ENCODE measurements at regions not wholly inside any gene's neighbourhood (a gene's known extent, or its start where the extent isn't known, plus 50 kb on each side); places are given as distances from the start of the nearest gene placed in this dataset.
A peak's percentile ranks its signal among the peaks of the same experiment; 100 is the strongest.

DNA sequence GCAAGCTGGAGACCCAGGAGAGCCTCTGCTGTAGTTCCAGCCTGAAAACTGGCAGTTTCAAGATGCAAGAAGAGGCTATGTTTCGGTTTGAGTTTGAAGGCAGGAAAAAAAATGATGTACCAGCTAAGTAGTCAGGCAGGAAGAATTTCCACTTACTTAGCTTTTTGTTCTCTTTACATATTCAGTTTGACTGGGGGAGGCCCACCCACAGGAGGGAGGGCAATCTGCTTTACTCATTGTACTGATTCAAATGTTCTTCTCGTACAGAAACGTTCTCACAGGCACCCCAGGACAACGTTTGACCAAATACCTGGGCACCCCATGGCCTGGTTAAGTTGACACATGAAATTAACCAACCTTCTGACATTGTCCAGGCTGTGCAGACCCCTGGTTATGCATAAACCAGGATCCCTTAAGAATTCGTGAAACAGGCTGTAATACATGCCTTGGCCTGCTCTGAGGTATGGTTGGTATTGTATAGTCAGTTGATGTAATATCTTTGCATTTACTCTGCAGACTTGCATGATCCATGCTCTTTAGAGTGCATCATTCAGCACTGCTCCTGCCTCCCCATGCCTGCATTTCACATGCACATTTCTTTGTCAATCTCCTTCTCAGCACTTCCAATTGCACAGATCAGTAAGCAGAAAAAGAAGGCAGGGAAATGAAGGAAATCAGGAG, 687.1 kb downstream of the TAF11L14 start:
- H3K79me1 ChIP-seq (ENCODE audit: low read depth, low read length), result no peaks in the 10 kb centered on the region
- H3K23ac ChIP-seq (ENCODE audit: insufficient read length), result no peak overlapping the region
- no peak overlapping the region for H3K4ac ChIP-seq (replicated peaks; ENCODE audit: insufficient read length, low read depth, low read length)
- no peaks in the 10 kb centered on the region for H3K36me3 ChIP-seq (ENCODE audit: control insufficient read depth in 2 of 4, insufficient read depth in 4 of 4, low read length in 3 of 4)
- H3K79me2 ChIP-seq (ENCODE audit: control insufficient read depth in 1 of 2, insufficient read depth in 2 of 2, low read length in 2 of 2), result no peaks in the 10 kb centered on the region
- FAIRE-seq (no peak), DNase-seq (ENCODE audit: low read depth in 1 of 2, low spot score in 2 of 2) (no peak)
- H3K4me3 ChIP-seq (ENCODE audit: extremely low read depth in 1 of 4, insufficient read depth in 2 of 4, low read depth in 3 of 4, low read length in 4 of 4), result no peak overlapping the region
- H2BK20ac ChIP-seq (ENCODE audit: low read length), result no peak overlapping the region
- no peaks in the 10 kb centered on the region for H3K4me1 ChIP-seq (replicated peaks in 1 of 4; ENCODE audit: control insufficient read depth in 3 of 4, insufficient read depth in 4 of 4, low read length in 3 of 4)
- H3K9ac ChIP-seq (replicated peaks in 1 of 4; ENCODE audit: extremely low read depth in 1 of 4, low read depth in 3 of 4, low read length in 3 of 4), result no peak overlapping the region
- no peak overlapping the region for H4K91ac ChIP-seq (replicated peaks; ENCODE audit: insufficient read length, low read length)
- POLR2A ChIA-PET (ENCODE audit: partially characterized antibody), result no interaction called here
- H2BK15ac ChIP-seq (ENCODE audit: low read length), result no peak overlapping the region
- H3K27ac ChIP-seq (ENCODE audit: low read depth, low read length), result no peak overlapping the region
- no peak overlapping the region for H3K18ac ChIP-seq (ENCODE audit: extremely low read depth, low read length)
- no peaks in the 10 kb centered on the region for H3K9me3 ChIP-seq (ENCODE audit: insufficient read depth in 2 of 2, low read depth in 1 of 2, low read length in 1 of 2)
- H4K8ac ChIP-seq (ENCODE audit: extremely low read depth, insufficient read depth, low read length), result no peak overlapping the region
- TF ChIP-seq KDM4A (IDR thresholded peaks at IDR 0.05; ENCODE audit: low read depth, low read length, severe bottlenecking), result no peak
- TF ChIP-seq EP300 (IDR thresholded peaks at IDR 0.05; ENCODE audit: borderline replicate concordance in 1 of 2, low read depth in 2 of 2, low read length in 2 of 2), result no peak
- TF ChIP-seq YY1 (IDR thresholded peaks at IDR 0.05; ENCODE audit: low read depth, low read length), result no peak
- TF ChIP-seq TCF12 (IDR thresholded peaks at IDR 0.05; ENCODE audit: low read depth, low read length), result no peak
- CTCF ChIA-PET (ENCODE audit: partially characterized antibody), result interaction anchor here (0.7 kb wide), 1 partner anchor 66 kb away, joined by 3 read pairs; no protein-coding TSS in a partner anchor
- H3K4me2 ChIP-seq (ENCODE audit: insufficient read depth in 1 of 2, low read depth in 2 of 2, low read length in 2 of 2), result no peak overlapping the region
- H2BK5ac ChIP-seq (ENCODE audit: low read depth, low read length), result no peak overlapping the region
- no peaks in the 10 kb centered on the region for H3K23me2 ChIP-seq (ENCODE audit: low read depth, low read length)
- H3K27me3 ChIP-seq (replicated peaks in 1 of 4; ENCODE audit: control insufficient read depth in 3 of 4, extremely low read depth in 1 of 4, insufficient read depth in 3 of 4, low read length in 3 of 4), result no peaks in the 10 kb centered on the region
- no peak overlapping the region for H3K56ac ChIP-seq (replicated peaks; ENCODE audit: insufficient read length, low read depth, low read length)
- no peak overlapping the region for H2AK5ac ChIP-seq (ENCODE audit: low read depth, low read length)
- H4K20me1 ChIP-seq (replicated peaks in 1 of 2; ENCODE audit: control insufficient read depth in 1 of 2, insufficient read depth in 2 of 2, low read length in 2 of 2), result no peaks in the 10 kb centered on the region
- 0 out of 2 replicates have a peak overlapping the region, but pooled peaks have one; percentile 32 for H2AFZ ChIP-seq (ENCODE audit: low read length)
- WGBS, 2 experiments (ENCODE audit: extremely low coverage in 1 of 2, insufficient coverage in 1 of 2, insufficient read length in 1 of 2, insufficient replicate concordance in 2 of 2, low coverage in 1 of 2, low lambda C conversion rate in 2 of 2, missing lambda C conversion rate in 1 of 2), result 82% methylated on average over 5 of the region's 5 CpGs; no CpG with 5 or more reads in 1 of the 2 experiments
- no peak overlapping the region for H2BK12ac ChIP-seq (ENCODE audit: low read depth, low read length)
- no peak overlapping the region for H4K5ac ChIP-seq (ENCODE audit: insufficient read length, low read depth, low read length)
- no peak overlapping the region for H3K14ac ChIP-seq (ENCODE audit: insufficient read length)
- H2BK120ac ChIP-seq (replicated peaks; ENCODE audit: low read depth, low read length), result no peak overlapping the region

Measured in H1 (cell line).